Body of pancreas (tissue), 4 donors: ENCODE measurements at regions not wholly inside any gene's neighbourhood (a gene's known extent, or its start where the extent isn't known, plus 50 kb on each side); places are given as distances from the start of the nearest gene placed in this dataset.
A peak's percentile ranks its signal among the peaks of the same experiment; 100 is the strongest.

Experiments
- ATAC-seq: fragments of 150-250 bp; one replicate; pipeline ENCODE4 v1.9.1; 2016
- DNase-seq, 4 donors: peaks; one replicate each; pipeline ENCODE4 v3.0.0-alpha.2; 2019
- H3K27ac ChIP-seq, 4 donors: fragments of 200-600 bp; sonication (generic); 1 replicate in 3 of 4; 2 replicates in 1 of 4; pipeline versions ENCODE4 v1.5.1 to v1.6.1; 2016 to 2019; ENCODE audit warnings: mild to moderate bottlenecking in 1 of 4, mixed read lengths in 1 of 4, moderate library complexity in 1 of 4
- H3K27me3 ChIP-seq, 2 donors: fragments of 200-600 bp; sonication (generic); one replicate each; pipeline ENCODE4 v1.6.0; 2016; ENCODE audit warnings: mild to moderate bottlenecking in 1 of 2
- H3K36me3 ChIP-seq, 2 donors: fragments of 200-600 bp; sonication (generic); replicated peaks in 1 of 2; 2 replicates each; pipeline ENCODE4 v1.5.1; 2016; ENCODE audit warnings: low read depth in 2 of 2; ENCODE audit not compliant: insufficient read depth in 1 of 2
- H3K4me1 ChIP-seq: fragments of 200-600 bp; sonication (generic); one replicate; pipeline ENCODE4 v1.6.0; 2016
- H3K4me3 ChIP-seq, 2 donors: fragments of 200-600 bp; sonication (generic); 1 replicate in 1 of 2; 2 replicates in 1 of 2; pipeline ENCODE4 v1.5.1; 2016 to 2019
- H3K9me3 ChIP-seq, 3 donors: fragments of 200-600 bp; sonication (generic); 1 replicate in 2 of 3; 2 replicates in 1 of 3; pipeline ENCODE4 v1.5.1; 2016
- CTCF ChIP-seq, 7 experiments: fragments of 450-650 bp in 4 of 7; fragments of 200-600 bp in 3 of 7; sonication (generic) in 3 of 7; IDR thresholded peaks; one replicate each; pipeline ENCODE4 v1.5.1; 2016 to 2019; ENCODE audit warnings: antibody characterized with exemption in 7 of 7
- POLR2A ChIP-seq, 3 donors: fragments of 450-650 bp; IDR thresholded peaks; one replicate each; pipeline ENCODE4 v1.6.1; 2016; ENCODE audit warnings: antibody characterized with exemption in 3 of 3, mild to moderate bottlenecking in 2 of 3
- WGBS, 2 donors: methylation state at CpG; one replicate each; pipeline ENCODE4 v1.1.5; 2017; 5-methylcytosine and 5-hydroxymethylcytosine counted together
- intact Hi-C: fragments of 100-400 bp; cut with DNase I; formaldehyde crosslinking; loops from one replicate; pipeline ENCODE4 v1.15.1; 2023

- Histone ChIP-seq H3K36me3 (no peaks in the 10 kb centered on the region), H3K4me1 (peaks cover 12% of the 10 kb centered on the region), H3K27ac (no peak overlapping the region), H3K4me3 (no peak overlapping the region), H3K9me3 (no peaks in the 10 kb centered on the region), H3K27me3 (no peaks in the 10 kb centered on the region)
- WGBS, 2 donors: 48 to 51% methylated on average over 6 of the region's 6 CpGs
- ATAC-seq (no peak), DNase-seq (no peak)
- intact Hi-C loops: no loop called here
- TF ChIP-seq POLR2A (IDR thresholded peaks at IDR 0.05) (no peak), CTCF (IDR thresholded peaks at IDR 0.05) (no peak)
These were observed 142.7 kb upstream of the CSF3R start for GRCh38 chr1:36625253-36625934.

GRCh38 chr1:36624466-36624865 is 141.8 kb upstream of the CSF3R start:
- intact Hi-C loops: no loop called here

GRCh38 chr1:36622741-36623648 is 140.3 kb upstream of the CSF3R start:
- intact Hi-C loops: no loop called here
- WGBS, 2 donors: 33 to 41% methylated on average over 12 to 13 of the region's 13 CpGs
- TF ChIP-seq CTCF (IDR thresholded peaks at IDR 0.05) (no peak), POLR2A (IDR thresholded peaks at IDR 0.05) (no peak)
- Histone ChIP-seq H3K9me3 (no peaks in the 10 kb centered on the region), H3K4me3 (no peak overlapping the region), H3K27ac (no peak overlapping the region), H3K36me3 (no peaks in the 10 kb centered on the region), H3K27me3 (no peaks in the 10 kb centered on the region), H3K4me1 (peaks cover 12% of the 10 kb centered on the region)
- ATAC-seq: peak; percentile 79
- DNase-seq: peak; percentile 64 to 85 (median 71)

More at GRCh38 chr1:36624466-36624865, 141.8 kb upstream of the CSF3R start:
- no peaks in the 10 kb centered on the region for H3K9me3 ChIP-seq
- H3K36me3 ChIP-seq: no peaks in the 10 kb centered on the region
- H3K4me1 ChIP-seq: peaks cover 12% of the 10 kb centered on the region
- TF ChIP-seq POLR2A (IDR thresholded peaks at IDR 0.05) (no peak), CTCF (IDR thresholded peaks at IDR 0.05) (no peak)
- DNase-seq (no peak), ATAC-seq (no peak)
- H3K4me3 ChIP-seq: no peak overlapping the region
- no peaks in the 10 kb centered on the region for H3K27me3 ChIP-seq
- H3K27ac ChIP-seq: no peak overlapping the region
- WGBS, 2 donors: 67 to 76% methylated on average over 2 of the region's 2 CpGs

- H3K27ac ChIP-seq: no peak overlapping the region
- no peak overlapping the region for H3K4me3 ChIP-seq
- H3K4me1 ChIP-seq: peaks cover 12% of the 10 kb centered on the region
- WGBS, 2 donors: 85% methylated on average over 2 of the region's 2 CpGs; no CpG with 5 or more reads in 1 of the 2 donors
- ATAC-seq: no peak
- intact Hi-C loops: no loop called here
- H3K9me3 ChIP-seq: no peaks in the 10 kb centered on the region
- TF ChIP-seq POLR2A (IDR thresholded peaks at IDR 0.05): no peak
- TF ChIP-seq CTCF (IDR thresholded peaks at IDR 0.05): no peak
- no peaks in the 10 kb centered on the region for H3K27me3 ChIP-seq
- no peaks in the 10 kb centered on the region for H3K36me3 ChIP-seq
- no peak for DNase-seq
These were observed 138.8 kb upstream of the CSF3R start for GRCh38 chr1:36621531-36621930.
